GM23338 (cell line): ENCODE measurements at regions not wholly inside any gene's neighbourhood (a gene's known extent, or its start where the extent isn't known, plus 50 kb on each side); places are given as distances from the start of the nearest gene placed in this dataset.

Source experiments
- ATAC-seq: fragments of 200-7000 bp; cut with Tn5 transposase; 3 replicates; pipeline ENCODE4 v1.9.1; 2020
- DNase-seq: peaks from one replicate; pipeline ENCODE4 v3.0.0-alpha.2; 2015; ENCODE audit warnings: low spot score
- H2AFZ ChIP-seq: fragments of 200-600 bp; sonication (generic); 2 replicates; pipeline ENCODE4 v1.8.0; 2016; ENCODE audit warnings: antibody characterized with exemption, mild to moderate bottlenecking, moderate library complexity
- H3F3A ChIP-seq: fragments of 200-600 bp; sonication (generic); replicated peaks from 2 replicates; pipeline ENCODE4 v1.8.0; 2017; ENCODE audit warnings: antibody characterized with exemption, mixed run types, low read depth
- H3K27ac ChIP-seq: fragments of 200-600 bp; sonication (generic); 2 replicates; pipeline ENCODE4 v1.6.1; 2016; ENCODE audit warnings: low read depth
- H3K27me3 ChIP-seq: fragments of 200-600 bp; sonication (generic); 2 replicates; pipeline ENCODE4 v1.8.0; 2016; ENCODE audit warnings: mild to moderate bottlenecking, mixed run types, moderate library complexity; ENCODE audit not compliant: insufficient read depth
- H3K36me3 ChIP-seq: fragments of 200-600 bp; sonication (generic); 2 replicates; pipeline ENCODE4 v1.8.0; 2016; ENCODE audit warnings: mild to moderate bottlenecking; ENCODE audit not compliant: insufficient read depth
- H3K4me1 ChIP-seq: fragments of 200-600 bp; sonication (generic); 2 replicates; pipeline ENCODE4 v1.8.0; 2016; ENCODE audit warnings: mild to moderate bottlenecking, moderate library complexity; ENCODE audit not compliant: insufficient read depth
- H3K4me2 ChIP-seq: fragments of 200-600 bp; sonication (generic); 2 replicates; pipeline ENCODE4 v1.7.1; 2017; ENCODE audit warnings: mixed run types
- H3K4me3 ChIP-seq: fragments of 200-600 bp; sonication (generic); 2 replicates; pipeline ENCODE4 v1.6.1; 2016; ENCODE audit warnings: mixed run types
- H3K79me2 ChIP-seq: fragments of 200-600 bp; sonication (generic); replicated peaks from 2 replicates; pipeline ENCODE4 v1.8.0; 2017; ENCODE audit warnings: mild to moderate bottlenecking; ENCODE audit not compliant: insufficient read depth
- H3K9me2 ChIP-seq: fragments of 200-600 bp; sonication (generic); 2 replicates; pipeline ENCODE4 v1.8.0; 2017; ENCODE audit not compliant: insufficient read depth
- H4K20me1 ChIP-seq: fragments of 200-600 bp; sonication (generic); replicated peaks from 2 replicates; pipeline ENCODE4 v1.8.0; 2017; ENCODE audit warnings: mild to moderate bottlenecking; ENCODE audit not compliant: insufficient read depth
- H3K27ac Mint-ChIP-seq: 2 replicates; pipeline ENCODE4 v1.8.0; 2020; ENCODE audit warnings: inconsistent platforms, mild to moderate bottlenecking, moderate library complexity, mixed read lengths
- H3K27me3 Mint-ChIP-seq: 3 replicates; pipeline ENCODE4 v1.8.0; 2022; ENCODE audit warnings: low read depth, mild to moderate bottlenecking, moderate library complexity, mixed read lengths, inconsistent platforms; ENCODE audit not compliant: insufficient read depth, poor library complexity
- H3K36me3 Mint-ChIP-seq: 3 replicates; pipeline ENCODE4 v1.8.0; 2021; ENCODE audit warnings: low read depth, mild to moderate bottlenecking, inconsistent platforms, moderate library complexity, mixed read lengths
- H3K4me1 Mint-ChIP-seq: 3 replicates; pipeline ENCODE4 v1.8.0; 2020; ENCODE audit warnings: mild to moderate bottlenecking, inconsistent platforms, mixed read lengths
- H3K4me3 Mint-ChIP-seq: 3 replicates; pipeline ENCODE4 v1.8.0; 2021; ENCODE audit warnings: moderate library complexity, mild to moderate bottlenecking, inconsistent platforms, mixed read lengths
- H3K9me3 Mint-ChIP-seq: 3 replicates; pipeline ENCODE4 v1.8.0; 2020; ENCODE audit warnings: moderate library complexity, mild to moderate bottlenecking, inconsistent platforms, mixed read lengths
- CREB1 ChIP-seq: fragments of 250-450 bp; sonication (Bioruptor Pico); IDR thresholded peaks from 2 replicates; pipeline ENCODE4 v1.5.0; 2020; ENCODE audit warnings: low read depth, mild to moderate bottlenecking, moderate library complexity
- EZH2 ChIP-seq: fragments of 200-600 bp; sonication (generic); IDR thresholded peaks from one replicate; pipeline ENCODE4 v1.8.0; 2017; ENCODE audit warnings: antibody characterized with exemption, mild to moderate bottlenecking, low read depth; ENCODE audit not compliant: unreplicated experiment
- EZH2phosphoT487 ChIP-seq: fragments of 200-600 bp; sonication (generic); IDR thresholded peaks from one replicate; pipeline ENCODE4 v1.8.1; 2018; ENCODE audit warnings: antibody characterized with exemption; ENCODE audit not compliant: unreplicated experiment
- JUNB ChIP-seq: IDR thresholded peaks from one replicate; pipeline ENCODE4 v1.6.1; 2016; ENCODE audit warnings: antibody characterized with exemption; ENCODE audit not compliant: unreplicated experiment
- NANOG ChIP-seq: IDR thresholded peaks from 2 replicates; pipeline ENCODE4 v1.6.1; 2016; ENCODE audit warnings: antibody characterized with exemption, borderline replicate concordance
- POLR2AphosphoS5 ChIP-seq: IDR thresholded peaks from 2 replicates; pipeline ENCODE4 v1.6.1; 2016; ENCODE audit warnings: antibody characterized with exemption, low read depth
- STAT1 ChIP-seq: IDR thresholded peaks from one replicate; pipeline ENCODE4 v1.6.1; 2016; ENCODE audit warnings: antibody characterized with exemption; ENCODE audit not compliant: unreplicated experiment
- ZNF114 ChIP-seq: fragments of 250-450 bp; sonication (Bioruptor Pico); IDR thresholded peaks from 2 replicates; pipeline ENCODE4 v1.5.0; 2020; ENCODE audit warnings: mild to moderate bottlenecking, moderate library complexity
- ZNF331 ChIP-seq: fragments of 250-450 bp; sonication (Bioruptor Pico); IDR thresholded peaks from 2 replicates; pipeline ENCODE4 v1.5.0; 2020; ENCODE audit warnings: low read depth, mild to moderate bottlenecking, moderate library complexity
- TF ChIP-seq, protein P1 (sequence below), 2 experiments: fragments of 200-600 bp in 1 of 2; sonication (generic) in 1 of 2; conservative IDR thresholded peaks; 2 replicates each; pipeline versions ENCODE4 v1.5.1 to v1.6.1; 2016 to 2017; ENCODE audit warnings: antibody characterized with exemption in 2 of 2, low read depth in 2 of 2, mild to moderate bottlenecking in 2 of 2, moderate library complexity in 1 of 2
- TF ChIP-seq, protein P2 (sequence below): IDR thresholded peaks from 2 replicates; pipeline ENCODE4 v1.6.1; 2016; ENCODE audit warnings: antibody characterized with exemption
- TF ChIP-seq, protein P3 (sequence below): IDR thresholded peaks from one replicate; pipeline ENCODE4 v1.6.1; 2018; ENCODE audit warnings: antibody characterized with exemption; ENCODE audit not compliant: unreplicated experiment
- TF ChIP-seq, protein P4 (sequence below): fragments of 250-450 bp; sonication (Bioruptor Pico); IDR thresholded peaks from 2 replicates; pipeline ENCODE4 v1.5.0; 2020; ENCODE audit warnings: mild to moderate bottlenecking, moderate library complexity

DNA sequence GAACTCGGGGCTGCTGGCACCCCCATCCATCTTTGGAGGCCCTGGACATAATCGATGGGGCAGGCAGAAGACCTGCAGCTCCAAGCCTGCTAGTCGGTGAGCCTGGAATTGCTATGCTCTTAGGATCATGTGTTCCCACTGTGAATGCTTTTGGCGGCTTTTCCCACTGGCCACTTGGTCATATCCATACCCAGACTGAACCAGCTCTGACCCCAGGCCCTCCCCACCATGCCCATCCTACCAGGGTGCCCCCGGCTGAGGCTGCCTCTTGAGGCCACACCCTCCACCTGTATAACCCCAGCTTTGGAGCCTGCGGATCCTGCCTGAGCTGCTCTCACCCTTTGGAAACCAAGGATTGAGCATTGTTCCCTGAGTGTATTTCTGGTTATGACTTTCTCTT, 113.5 kb downstream of the TENT4A start:
- ATAC-seq (no peak), DNase-seq (no peak)
- Histone ChIP-seq H3K27ac (no peak overlapping the region), H2AFZ (no peak overlapping the region), H3K4me1 (no peaks in the 10 kb centered on the region), H3K4me3 (no peak overlapping the region), H3K4me2 (no peak overlapping the region), H3K27me3 (no peaks in the 10 kb centered on the region), H3K36me3 (no peaks in the 10 kb centered on the region), H3K79me2 (no peaks in the 10 kb centered on the region), H3F3A (0 out of 2 replicates have a peak, but pooled peaks cover 5% of the 10 kb centered on the region), H4K20me1 (no peaks in the 10 kb centered on the region), H3K9me2 (no peaks in the 10 kb centered on the region)
- no peak overlapping the region for H3K4me3 Mint-ChIP-seq
- peaks cover 13% of the 10 kb centered on the region for H3K9me3 Mint-ChIP-seq
- peaks cover 8% of the 10 kb centered on the region for H3K4me1 Mint-ChIP-seq
- H3K27me3 Mint-ChIP-seq, result peaks cover 8% of the 10 kb centered on the region
- H3K36me3 Mint-ChIP-seq, result peaks cover 6% of the 10 kb centered on the region; the same call in 1 of the 3 replicates
- TF ChIP-seq EZH2phosphoT487 (no peak), ZNF114 (CRISPR knock-in tag) (no peak), EZH2 (no peak), POLR2AphosphoS5 (no peak), JUNB (no peak), ZNF331 (no peak), STAT1 (no peak), NANOG (no peak), CREB1 (CRISPR knock-in tag) (no peak)
- TF ChIP-seq, protein P1, sequence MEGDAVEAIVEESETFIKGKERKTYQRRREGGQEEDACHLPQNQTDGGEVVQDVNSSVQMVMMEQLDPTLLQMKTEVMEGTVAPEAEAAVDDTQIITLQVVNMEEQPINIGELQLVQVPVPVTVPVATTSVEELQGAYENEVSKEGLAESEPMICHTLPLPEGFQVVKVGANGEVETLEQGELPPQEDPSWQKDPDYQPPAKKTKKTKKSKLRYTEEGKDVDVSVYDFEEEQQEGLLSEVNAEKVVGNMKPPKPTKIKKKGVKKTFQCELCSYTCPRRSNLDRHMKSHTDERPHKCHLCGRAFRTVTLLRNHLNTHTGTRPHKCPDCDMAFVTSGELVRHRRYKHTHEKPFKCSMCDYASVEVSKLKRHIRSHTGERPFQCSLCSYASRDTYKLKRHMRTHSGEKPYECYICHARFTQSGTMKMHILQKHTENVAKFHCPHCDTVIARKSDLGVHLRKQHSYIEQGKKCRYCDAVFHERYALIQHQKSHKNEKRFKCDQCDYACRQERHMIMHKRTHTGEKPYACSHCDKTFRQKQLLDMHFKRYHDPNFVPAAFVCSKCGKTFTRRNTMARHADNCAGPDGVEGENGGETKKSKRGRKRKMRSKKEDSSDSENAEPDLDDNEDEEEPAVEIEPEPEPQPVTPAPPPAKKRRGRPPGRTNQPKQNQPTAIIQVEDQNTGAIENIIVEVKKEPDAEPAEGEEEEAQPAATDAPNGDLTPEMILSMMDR (conservative IDR thresholded peaks at IDR 0.05; ENCODE audit: low read depth in 2 of 2), result no peak
- TF ChIP-seq, protein P2, sequence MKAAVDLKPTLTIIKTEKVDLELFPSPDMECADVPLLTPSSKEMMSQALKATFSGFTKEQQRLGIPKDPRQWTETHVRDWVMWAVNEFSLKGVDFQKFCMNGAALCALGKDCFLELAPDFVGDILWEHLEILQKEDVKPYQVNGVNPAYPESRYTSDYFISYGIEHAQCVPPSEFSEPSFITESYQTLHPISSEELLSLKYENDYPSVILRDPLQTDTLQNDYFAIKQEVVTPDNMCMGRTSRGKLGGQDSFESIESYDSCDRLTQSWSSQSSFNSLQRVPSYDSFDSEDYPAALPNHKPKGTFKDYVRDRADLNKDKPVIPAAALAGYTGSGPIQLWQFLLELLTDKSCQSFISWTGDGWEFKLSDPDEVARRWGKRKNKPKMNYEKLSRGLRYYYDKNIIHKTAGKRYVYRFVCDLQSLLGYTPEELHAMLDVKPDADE, result no peak
- TF ChIP-seq, protein P3, sequence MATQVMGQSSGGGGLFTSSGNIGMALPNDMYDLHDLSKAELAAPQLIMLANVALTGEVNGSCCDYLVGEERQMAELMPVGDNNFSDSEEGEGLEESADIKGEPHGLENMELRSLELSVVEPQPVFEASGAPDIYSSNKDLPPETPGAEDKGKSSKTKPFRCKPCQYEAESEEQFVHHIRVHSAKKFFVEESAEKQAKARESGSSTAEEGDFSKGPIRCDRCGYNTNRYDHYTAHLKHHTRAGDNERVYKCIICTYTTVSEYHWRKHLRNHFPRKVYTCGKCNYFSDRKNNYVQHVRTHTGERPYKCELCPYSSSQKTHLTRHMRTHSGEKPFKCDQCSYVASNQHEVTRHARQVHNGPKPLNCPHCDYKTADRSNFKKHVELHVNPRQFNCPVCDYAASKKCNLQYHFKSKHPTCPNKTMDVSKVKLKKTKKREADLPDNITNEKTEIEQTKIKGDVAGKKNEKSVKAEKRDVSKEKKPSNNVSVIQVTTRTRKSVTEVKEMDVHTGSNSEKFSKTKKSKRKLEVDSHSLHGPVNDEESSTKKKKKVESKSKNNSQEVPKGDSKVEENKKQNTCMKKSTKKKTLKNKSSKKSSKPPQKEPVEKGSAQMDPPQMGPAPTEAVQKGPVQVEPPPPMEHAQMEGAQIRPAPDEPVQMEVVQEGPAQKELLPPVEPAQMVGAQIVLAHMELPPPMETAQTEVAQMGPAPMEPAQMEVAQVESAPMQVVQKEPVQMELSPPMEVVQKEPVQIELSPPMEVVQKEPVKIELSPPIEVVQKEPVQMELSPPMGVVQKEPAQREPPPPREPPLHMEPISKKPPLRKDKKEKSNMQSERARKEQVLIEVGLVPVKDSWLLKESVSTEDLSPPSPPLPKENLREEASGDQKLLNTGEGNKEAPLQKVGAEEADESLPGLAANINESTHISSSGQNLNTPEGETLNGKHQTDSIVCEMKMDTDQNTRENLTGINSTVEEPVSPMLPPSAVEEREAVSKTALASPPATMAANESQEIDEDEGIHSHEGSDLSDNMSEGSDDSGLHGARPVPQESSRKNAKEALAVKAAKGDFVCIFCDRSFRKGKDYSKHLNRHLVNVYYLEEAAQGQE, result no peak
- TF ChIP-seq, protein P4, sequence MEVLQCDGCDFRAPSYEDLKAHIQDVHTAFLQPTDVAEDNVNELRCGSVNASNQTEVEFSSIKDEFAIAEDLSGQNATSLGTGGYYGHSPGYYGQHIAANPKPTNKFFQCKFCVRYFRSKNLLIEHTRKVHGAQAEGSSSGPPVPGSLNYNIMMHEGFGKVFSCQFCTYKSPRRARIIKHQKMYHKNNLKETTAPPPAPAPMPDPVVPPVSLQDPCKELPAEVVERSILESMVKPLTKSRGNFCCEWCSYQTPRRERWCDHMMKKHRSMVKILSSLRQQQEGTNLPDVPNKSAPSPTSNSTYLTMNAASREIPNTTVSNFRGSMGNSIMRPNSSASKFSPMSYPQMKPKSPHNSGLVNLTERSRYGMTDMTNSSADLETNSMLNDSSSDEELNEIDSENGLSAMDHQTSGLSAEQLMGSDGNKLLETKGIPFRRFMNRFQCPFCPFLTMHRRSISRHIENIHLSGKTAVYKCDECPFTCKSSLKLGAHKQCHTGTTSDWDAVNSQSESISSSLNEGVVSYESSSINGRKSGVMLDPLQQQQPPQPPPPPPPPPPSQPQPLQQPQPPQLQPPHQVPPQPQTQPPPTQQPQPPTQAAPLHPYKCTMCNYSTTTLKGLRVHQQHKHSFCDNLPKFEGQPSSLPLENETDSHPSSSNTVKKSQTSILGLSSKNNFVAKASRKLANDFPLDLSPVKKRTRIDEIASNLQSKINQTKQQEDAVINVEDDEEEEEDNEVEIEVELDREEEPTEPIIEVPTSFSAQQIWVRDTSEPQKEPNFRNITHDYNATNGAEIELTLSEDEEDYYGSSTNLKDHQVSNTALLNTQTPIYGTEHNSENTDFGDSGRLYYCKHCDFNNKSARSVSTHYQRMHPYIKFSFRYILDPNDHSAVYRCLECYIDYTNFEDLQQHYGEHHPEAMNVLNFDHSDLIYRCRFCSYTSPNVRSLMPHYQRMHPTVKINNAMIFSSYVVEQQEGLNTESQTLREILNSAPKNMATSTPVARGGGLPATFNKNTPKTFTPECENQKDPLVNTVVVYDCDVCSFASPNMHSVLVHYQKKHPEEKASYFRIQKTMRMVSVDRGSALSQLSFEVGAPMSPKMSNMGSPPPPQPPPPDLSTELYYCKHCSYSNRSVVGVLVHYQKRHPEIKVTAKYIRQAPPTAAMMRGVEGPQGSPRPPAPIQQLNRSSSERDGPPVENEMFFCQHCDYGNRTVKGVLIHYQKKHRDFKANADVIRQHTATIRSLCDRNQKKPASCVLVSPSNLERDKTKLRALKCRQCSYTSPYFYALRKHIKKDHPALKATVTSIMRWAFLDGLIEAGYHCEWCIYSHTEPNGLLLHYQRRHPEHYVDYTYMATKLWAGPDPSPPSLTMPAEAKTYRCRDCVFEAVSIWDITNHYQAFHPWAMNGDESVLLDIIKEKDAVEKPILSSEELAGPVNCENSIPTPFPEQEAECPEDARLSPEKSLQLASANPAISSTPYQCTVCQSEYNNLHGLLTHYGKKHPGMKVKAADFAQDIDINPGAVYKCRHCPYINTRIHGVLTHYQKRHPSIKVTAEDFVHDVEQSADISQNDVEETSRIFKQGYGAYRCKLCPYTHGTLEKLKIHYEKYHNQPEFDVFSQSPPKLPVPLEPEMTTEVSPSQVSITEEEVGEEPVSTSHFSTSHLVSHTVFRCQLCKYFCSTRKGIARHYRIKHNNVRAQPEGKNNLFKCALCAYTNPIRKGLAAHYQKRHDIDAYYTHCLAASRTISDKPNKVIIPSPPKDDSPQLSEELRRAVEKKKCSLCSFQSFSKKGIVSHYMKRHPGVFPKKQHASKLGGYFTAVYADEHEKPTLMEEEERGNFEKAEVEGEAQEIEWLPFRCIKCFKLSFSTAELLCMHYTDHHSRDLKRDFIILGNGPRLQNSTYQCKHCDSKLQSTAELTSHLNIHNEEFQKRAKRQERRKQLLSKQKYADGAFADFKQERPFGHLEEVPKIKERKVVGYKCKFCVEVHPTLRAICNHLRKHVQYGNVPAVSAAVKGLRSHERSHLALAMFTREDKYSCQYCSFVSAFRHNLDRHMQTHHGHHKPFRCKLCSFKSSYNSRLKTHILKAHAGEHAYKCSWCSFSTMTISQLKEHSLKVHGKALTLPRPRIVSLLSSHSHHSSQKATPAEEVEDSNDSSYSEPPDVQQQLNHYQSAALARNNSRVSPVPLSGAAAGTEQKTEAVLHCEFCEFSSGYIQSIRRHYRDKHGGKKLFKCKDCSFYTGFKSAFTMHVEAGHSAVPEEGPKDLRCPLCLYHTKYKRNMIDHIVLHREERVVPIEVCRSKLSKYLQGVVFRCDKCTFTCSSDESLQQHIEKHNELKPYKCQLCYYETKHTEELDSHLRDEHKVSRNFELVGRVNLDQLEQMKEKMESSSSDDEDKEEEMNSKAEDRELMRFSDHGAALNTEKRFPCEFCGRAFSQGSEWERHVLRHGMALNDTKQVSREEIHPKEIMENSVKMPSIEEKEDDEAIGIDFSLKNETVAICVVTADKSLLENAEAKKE (CRISPR knock-in tag), result no peak
- no peak overlapping the region for H3K27ac Mint-ChIP-seq
